ENCODE measurements at regions not wholly inside any gene's neighbourhood (a gene's known extent, or its start where the extent isn't known, plus 50 kb on each side); places are given as distances from the start of the nearest gene placed in this dataset.

DNA sequence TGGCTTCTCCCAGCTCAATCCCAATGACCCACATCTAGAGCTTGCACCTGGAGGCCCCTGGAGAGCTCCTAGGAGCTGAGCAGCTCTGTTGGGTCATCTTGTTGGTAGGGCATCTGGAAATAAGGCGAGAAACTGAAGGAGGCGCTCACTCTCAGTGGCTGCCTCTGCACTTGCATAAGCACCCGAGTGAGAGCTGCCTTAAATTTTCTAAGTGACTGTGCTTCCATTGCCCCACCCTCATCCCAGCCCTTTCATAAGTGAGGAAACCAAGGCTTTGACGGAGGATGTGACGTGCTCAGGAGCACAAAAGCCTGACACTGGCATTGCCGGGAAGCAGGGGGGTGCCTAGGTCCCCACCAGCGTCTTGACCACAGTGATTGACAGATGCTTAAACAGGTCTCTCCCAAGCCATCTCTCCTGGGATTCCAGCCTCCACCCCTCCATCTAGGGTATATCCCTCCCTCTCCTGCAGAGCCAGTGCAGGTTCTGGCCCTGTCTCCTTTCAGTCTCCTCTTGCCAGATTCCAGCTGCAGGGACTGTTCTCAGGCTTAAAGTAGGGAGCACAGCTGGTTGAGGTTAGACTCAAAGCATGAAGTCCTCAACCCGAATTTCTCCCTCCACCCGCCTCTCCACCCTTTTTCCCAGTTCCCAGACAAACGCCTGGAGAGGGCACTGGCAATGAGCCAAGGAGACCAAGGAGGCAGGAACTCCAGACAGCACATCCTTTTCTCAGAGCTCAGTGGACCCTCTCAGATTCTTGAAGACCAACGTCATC is 113.7 kb downstream of the IRX5 start:
- Mint-ChIP-seq H3K36me3 (no peaks in the 10 kb centered on the region), H3K27me3 (no peaks in the 10 kb centered on the region), H3K27ac (no peak overlapping the region), H3K4me3 (no peak overlapping the region), H3K9me3 (no peaks in the 10 kb centered on the region), H3K4me1 (no peaks in the 10 kb centered on the region)
- ATAC-seq, result no peak

DNA sequence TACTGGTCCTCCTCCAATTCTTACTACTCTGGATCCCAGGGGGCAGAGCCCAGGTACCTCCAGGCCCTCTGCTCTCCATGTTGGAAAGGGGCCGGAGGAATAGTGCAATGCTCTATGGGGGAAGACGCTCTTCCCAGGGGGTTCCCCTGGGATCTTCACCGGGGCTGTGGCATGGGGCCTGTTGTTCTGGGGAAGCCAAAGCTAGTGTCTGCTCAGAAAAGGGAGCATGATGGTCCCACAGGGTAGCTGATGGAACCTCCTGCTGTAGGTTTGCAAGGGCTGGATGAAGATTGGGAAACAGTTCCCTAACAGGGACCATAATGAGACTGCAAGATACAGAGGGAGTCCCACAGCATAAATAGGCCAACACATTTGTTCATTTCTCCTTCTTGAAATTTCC is 114.7 kb downstream of the IRX5 start:
- Mint-ChIP-seq H3K27me3 (no peaks in the 10 kb centered on the region), H3K9me3 (no peaks in the 10 kb centered on the region), H3K4me3 (no peak overlapping the region), H3K27ac (no peak overlapping the region), H3K4me1 (no peaks in the 10 kb centered on the region), H3K36me3 (no peaks in the 10 kb centered on the region)
- no peak for ATAC-seq

DNA sequence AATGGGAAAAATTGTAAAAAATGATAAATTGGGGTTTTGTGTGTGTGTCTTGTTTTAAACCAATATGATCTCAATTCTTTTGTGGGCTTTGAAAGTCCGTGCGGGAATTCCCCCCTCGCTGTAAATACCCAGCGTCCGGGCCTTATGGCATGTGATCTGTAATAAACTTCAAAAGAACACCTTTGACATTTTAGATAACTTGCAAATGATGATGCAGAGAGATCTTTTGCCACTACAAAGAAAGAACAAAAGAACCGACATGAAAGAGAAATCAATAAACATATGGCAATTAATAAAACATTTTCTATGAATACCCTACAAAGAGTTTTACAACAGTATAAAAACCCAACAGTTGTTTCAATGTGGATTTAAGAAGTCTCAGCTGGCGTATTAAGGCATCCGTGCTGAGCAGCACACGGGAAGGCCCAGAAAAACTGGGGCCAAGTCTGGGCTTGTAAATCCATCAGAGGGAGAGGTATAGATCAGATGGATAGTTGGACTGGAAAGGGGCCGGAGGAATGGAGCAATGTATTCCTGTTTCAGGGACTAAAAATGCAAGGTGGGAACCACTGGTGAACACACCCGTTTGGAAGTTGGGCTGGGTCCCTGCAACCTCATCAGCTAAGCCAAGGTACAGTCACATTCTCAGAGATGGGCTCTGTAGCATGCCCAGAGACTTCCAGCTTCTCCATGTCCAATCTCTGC is 115.2 kb downstream of the IRX5 start:
- Mint-ChIP-seq H3K4me1 (no peaks in the 10 kb centered on the region), H3K4me3 (no peak overlapping the region), H3K27ac (no peak overlapping the region), H3K27me3 (no peaks in the 10 kb centered on the region), H3K9me3 (no peaks in the 10 kb centered on the region), H3K36me3 (no peaks in the 10 kb centered on the region)
- no peak for ATAC-seq

DNA sequence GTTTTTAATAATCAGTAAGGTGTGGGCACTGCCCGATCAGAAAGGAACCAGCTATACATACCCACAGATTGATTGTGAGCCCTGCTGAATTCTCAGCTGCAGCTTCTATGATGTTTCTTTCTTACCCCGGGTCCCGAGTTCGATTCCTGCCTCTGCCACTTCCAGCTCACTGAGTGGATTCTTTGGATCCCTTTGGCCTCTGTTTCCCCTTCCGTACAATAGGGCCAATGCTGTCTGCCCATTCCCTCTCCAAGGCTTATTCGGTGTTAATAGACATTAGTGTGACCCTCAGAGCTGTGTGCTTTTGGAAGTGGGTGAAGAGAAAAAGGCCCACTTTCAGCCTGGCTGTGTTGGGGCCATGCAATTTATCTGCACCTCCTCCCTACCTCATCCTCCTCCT is 115.8 kb downstream of the IRX5 start:
- Mint-ChIP-seq H3K27me3 (no peaks in the 10 kb centered on the region), H3K36me3 (no peaks in the 10 kb centered on the region), H3K4me1 (no peaks in the 10 kb centered on the region), H3K9me3 (no peaks in the 10 kb centered on the region), H3K4me3 (no peak overlapping the region), H3K27ac (no peak overlapping the region)
- no peak for ATAC-seq

DNA sequence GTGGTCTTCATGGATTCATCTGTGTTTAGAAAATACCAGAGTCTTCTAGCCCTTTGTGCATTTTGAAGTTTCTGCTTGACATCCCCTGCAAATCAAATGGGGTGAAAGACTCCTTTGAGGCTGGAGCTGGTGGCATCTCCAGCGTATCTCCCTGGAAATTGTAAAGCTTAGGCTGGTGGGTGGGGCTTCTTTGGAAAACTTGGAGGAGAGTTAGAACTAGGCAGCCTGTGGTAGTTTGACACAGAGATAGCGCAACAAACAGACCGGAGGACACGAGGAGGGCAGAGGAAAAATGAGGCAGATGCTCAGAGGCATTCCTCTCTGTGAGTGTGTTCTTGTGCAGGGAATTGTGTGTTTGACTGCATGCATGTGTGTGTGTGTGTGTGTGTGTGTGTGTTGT is 116.3 kb downstream of the IRX5 start:
- no peaks in the 10 kb centered on the region for H3K27me3 Mint-ChIP-seq
- H3K9me3 Mint-ChIP-seq, result no peaks in the 10 kb centered on the region
- H3K4me3 Mint-ChIP-seq, result no peak overlapping the region
- no peaks in the 10 kb centered on the region for H3K36me3 Mint-ChIP-seq
- no peak for ATAC-seq
- no peaks in the 10 kb centered on the region for H3K4me1 Mint-ChIP-seq
- H3K27ac Mint-ChIP-seq, result no peak overlapping the region

DNA sequence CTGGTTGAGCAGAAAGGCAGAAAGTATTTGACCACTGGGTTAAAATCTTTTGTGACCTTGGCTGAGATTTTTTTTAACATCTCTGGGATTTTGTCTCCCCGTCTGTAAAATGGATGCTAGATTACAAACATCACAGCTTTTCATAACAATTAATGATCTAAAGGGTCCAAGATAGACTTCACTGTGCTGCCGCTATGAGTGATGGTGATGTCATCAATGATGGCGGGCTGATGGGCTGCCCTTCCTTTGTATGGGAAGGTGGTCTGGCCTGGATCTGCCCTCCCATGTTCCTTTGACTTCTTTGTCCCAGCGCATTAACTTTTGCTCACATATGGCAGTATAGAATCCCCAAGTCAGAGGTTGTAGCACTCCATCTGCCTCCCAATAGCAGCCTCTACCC is 116.7 kb downstream of the IRX5 start:
- Mint-ChIP-seq H3K4me3 (no peak overlapping the region), H3K9me3 (no peaks in the 10 kb centered on the region), H3K4me1 (no peaks in the 10 kb centered on the region), H3K27me3 (no peaks in the 10 kb centered on the region), H3K36me3 (no peaks in the 10 kb centered on the region), H3K27ac (no peak overlapping the region)
- no peak for ATAC-seq

DNA sequence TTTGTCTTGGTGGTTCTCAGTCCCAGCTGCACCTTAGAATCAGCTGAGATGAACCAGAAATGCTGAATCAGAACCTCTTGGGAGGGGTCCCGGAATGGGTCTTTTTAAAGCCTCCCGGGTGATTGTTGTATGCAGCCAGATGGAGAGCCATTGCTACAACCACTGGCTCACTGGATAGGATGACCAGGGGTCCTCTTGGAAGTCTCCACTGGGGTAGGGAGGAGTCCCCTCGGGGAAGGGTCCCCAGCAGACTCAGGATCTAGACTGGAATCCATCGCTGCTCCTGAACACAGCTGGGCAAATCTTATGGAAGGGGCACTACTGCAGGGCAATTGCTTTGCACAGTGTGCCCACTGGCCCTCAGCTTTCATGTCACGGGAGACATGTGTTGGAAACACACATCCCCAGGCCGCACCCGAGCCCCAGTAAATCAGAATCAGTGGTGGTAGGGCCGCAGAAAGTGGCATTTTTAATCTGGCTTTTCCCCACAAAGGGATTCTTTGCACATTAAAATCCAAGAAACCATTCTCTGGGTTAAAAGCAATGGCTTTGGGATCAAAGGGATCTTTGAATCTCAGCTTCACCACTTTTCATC is 117.3 kb downstream of the IRX5 start:
- H3K36me3 Mint-ChIP-seq, result no peaks in the 10 kb centered on the region
- H3K4me3 Mint-ChIP-seq, result no peak overlapping the region
- H3K27me3 Mint-ChIP-seq, result no peaks in the 10 kb centered on the region
- no peak for ATAC-seq
- H3K9me3 Mint-ChIP-seq, result no peaks in the 10 kb centered on the region
- no peaks in the 10 kb centered on the region for H3K4me1 Mint-ChIP-seq
- no peak overlapping the region for H3K27ac Mint-ChIP-seq

DNA sequence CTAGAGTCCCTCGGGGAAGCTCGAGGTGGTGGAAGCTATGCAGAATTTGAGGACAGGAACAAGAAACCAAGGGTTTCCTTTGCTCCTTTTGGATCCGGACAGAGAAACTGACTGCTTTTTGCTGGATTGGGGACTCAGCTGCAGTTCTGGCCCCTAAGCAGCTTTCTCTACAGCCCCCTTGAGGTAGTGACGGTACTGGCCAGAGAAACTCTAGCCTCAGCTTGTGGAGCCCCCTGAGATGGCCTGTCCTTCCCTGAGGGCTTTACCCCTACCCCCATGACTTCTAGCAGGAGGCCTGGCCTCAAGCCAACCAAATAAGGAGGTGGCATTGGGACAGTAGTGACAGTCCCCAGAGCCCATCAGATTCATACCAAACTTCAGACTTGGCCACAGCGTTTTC is 118.1 kb downstream of the IRX5 start:
- no peaks in the 10 kb centered on the region for H3K4me1 Mint-ChIP-seq
- H3K27me3 Mint-ChIP-seq, result no peaks in the 10 kb centered on the region
- H3K36me3 Mint-ChIP-seq, result no peaks in the 10 kb centered on the region
- H3K27ac Mint-ChIP-seq, result no peak overlapping the region
- ATAC-seq, result no peak
- no peak overlapping the region for H3K4me3 Mint-ChIP-seq
- no peaks in the 10 kb centered on the region for H3K9me3 Mint-ChIP-seq

DNA sequence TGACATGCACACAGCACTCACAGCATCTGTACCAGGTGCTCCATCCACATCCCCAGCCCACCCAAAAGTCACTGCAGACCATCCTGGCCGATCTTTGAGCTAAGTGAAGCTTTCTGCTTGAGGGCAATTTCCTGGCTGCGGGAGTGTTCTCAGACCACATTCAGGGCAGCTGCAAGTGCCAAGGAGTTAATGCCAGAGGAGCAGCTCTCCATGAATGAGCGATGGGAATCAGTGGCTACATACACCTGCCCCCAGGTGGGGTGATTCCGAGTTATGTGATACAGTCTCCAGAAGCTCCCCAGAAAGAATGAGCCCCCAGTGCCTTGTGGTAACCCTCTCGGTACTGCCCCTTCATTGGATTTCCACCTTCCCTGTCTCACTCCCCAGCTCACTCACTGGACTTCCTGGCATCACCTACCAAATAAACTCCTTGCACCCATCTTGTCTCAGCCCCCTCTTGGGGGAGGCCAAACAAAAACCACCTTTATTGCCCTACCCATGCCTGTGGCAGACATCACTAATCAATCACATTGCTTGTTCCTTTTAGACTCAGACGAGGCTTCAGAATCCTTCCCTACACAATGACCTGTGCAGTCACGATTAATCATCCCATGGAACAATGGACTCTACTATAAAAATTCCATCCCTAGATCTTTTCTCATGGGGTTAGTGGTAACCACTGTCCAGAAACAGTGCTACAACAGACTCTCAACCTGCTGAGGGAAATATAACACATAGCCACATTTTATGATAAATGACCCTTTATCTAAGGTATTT is 121.1 kb downstream of the IRX5 start:
- H3K4me1 Mint-ChIP-seq, result no peaks in the 10 kb centered on the region
- ATAC-seq, result no peak
- H3K27ac Mint-ChIP-seq, result no peak overlapping the region
- peaks cover 4% of the 10 kb centered on the region for H3K9me3 Mint-ChIP-seq
- no peak overlapping the region for H3K4me3 Mint-ChIP-seq
- peaks cover 11% of the 10 kb centered on the region for H3K27me3 Mint-ChIP-seq
- H3K36me3 Mint-ChIP-seq, result no peaks in the 10 kb centered on the region

DNA sequence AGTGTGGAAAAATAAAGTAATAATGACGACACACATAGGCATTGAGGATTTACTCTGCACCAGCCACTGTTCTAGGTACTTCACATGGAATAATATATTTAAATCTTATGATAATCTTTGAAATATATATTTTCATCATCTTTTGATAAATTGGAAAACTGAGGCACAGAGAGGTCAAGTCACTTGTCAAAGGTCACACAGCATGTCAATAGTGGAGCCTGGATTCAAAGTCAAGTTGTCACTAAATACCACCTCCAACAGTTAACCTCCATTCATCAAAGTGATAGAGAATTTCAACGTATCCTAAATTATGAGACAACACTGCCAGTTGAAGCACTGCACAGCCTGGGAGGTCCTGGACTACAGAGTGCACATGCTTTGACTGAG is 121.7 kb downstream of the IRX5 start:
- H3K4me3 Mint-ChIP-seq, result no peak overlapping the region
- no peak overlapping the region for H3K27ac Mint-ChIP-seq
- ATAC-seq, result no peak
- H3K27me3 Mint-ChIP-seq, result peaks cover 17% of the 10 kb centered on the region
- H3K4me1 Mint-ChIP-seq, result no peaks in the 10 kb centered on the region
- peaks cover 4% of the 10 kb centered on the region for H3K9me3 Mint-ChIP-seq
- H3K36me3 Mint-ChIP-seq, result no peaks in the 10 kb centered on the region

DNA sequence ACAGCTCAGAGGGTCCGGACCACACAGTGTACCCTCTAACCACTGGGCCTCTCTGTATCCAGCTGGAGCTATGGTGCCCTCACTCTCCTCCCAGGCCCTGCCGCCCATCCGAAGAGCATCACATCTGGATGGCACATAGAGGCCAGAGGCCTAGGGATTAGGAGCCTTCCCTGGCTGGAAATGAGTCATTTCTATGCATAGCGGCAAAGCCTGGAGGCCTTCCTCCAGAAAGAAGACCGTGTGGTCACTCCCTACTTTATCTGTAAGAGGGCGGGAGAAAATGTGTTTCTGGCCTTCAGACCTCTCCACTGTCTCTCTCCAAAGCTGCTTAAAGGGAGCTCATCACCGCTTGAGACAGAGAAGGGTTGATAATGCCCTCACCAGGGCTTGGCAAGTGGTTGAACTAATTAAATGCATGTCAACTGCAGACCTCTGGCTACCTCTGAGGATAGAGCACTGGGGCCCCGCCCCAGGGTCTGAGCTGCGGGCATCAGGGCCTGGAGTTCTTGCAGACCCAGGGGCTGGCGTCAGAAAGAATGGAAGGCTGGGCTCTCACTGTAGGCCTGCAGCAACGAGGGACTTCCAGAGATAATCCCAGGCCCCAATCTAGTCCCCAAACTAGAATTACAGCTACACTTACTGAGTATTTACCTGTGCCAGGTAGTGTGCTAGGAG is 122.2 kb downstream of the IRX5 start:
- Mint-ChIP-seq H3K4me3 (no peak overlapping the region), H3K27me3 (peaks cover 20% of the 10 kb centered on the region), H3K9me3 (peaks cover 4% of the 10 kb centered on the region), H3K27ac (no peak overlapping the region), H3K4me1 (no peaks in the 10 kb centered on the region), H3K36me3 (no peaks in the 10 kb centered on the region)
- ATAC-seq, result no peak

DNA sequence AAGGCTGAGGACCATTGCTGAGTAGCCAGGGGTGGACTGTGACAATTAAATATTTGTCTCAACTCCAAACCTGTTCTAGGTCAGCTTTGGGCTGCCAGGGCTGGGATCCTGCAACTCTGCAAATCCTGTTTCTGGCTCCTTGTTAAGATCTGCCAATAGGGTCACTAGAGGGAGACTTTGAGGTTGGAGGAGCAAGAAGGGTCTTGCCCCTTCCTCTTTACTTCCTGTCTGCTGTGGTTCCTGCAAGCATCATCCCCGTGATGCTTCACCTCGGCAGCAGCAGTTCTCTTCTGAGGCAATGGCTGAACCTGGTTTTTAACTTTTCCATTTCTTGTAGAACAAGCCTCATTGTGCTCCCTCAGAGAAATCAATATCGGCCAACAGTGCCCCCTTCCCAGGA is 124.6 kb downstream of the IRX5 start:
- Mint-ChIP-seq H3K4me3 (no peak overlapping the region), H3K27me3 (peaks cover 33% of the 10 kb centered on the region), H3K4me1 (no peaks in the 10 kb centered on the region), H3K27ac (no peak overlapping the region), H3K36me3 (no peaks in the 10 kb centered on the region), H3K9me3 (peaks cover 8% of the 10 kb centered on the region)
- ATAC-seq, result no peak

DNA sequence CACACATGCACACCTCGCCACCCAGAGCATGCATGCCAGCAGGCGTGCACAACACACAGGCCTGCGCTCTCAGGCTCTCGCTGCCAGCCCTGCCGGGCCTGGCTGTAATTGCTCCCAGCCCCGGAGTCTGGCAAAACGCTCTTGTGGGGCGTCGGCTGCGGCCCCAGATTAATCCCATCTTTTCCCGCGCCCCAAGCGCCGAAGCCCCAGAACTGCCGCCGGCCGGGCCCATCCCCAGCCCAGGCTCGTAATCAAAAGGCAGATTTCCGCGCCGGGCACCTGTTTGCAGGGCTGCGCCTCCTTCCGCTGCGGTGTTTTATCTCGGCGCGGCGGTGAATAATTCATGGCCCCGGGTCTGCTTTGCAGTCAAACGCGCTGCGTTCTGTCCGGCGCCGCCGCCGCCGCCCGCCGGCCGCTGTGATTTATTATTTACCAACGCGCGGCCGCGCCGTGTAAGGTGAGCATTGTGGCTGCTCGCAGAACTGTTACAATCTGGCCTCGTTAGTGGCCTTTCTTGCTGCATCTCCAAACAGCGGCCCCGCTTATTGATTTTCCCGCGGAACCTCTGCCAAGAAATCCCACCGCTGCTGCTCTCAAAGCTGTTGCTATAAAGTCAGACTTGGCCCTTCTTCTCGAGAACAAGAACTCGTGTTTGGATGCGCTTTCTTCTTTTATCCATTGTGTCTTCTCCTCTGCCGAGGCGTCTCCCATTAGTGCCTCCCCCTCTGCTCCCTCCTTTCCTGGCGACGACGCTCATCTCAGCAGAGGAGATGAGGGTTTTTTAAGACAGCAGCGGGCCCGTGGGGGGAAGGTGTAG is 126.1 kb downstream of the IRX5 start:
- H3K27me3 Mint-ChIP-seq, result peaks cover 33% of the 10 kb centered on the region
- H3K4me1 Mint-ChIP-seq, result no peaks in the 10 kb centered on the region
- H3K27ac Mint-ChIP-seq, result no peak overlapping the region
- no peak for ATAC-seq
- no peaks in the 10 kb centered on the region for H3K36me3 Mint-ChIP-seq
- H3K9me3 Mint-ChIP-seq, result peaks cover 8% of the 10 kb centered on the region
- no peak overlapping the region for H3K4me3 Mint-ChIP-seq

DNA sequence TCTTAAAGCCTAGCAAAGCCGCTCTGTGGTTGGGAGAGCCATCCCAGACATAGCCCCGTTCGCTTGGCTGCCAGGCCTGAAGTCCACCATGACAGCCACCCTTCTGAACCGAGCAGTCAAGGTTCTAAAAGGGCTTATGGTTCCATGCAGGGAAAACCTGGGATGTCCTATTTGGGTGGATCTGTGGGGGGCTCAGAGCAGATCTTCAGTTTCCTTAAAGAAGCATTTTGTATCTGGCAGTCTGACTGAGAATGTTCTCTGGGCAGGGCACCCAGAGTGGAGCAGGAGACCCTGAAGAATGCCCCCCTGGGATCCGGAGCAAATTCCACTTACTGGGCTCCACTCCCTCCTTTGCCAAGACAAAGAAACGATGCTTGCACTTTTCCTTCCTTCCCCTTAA is 127.2 kb downstream of the IRX5 start:
- Mint-ChIP-seq H3K4me1 (no peaks in the 10 kb centered on the region), H3K4me3 (no peak overlapping the region)
- no peak for ATAC-seq

More for the DNA sequence above, 127.2 kb downstream of the IRX5 start:
- no peaks in the 10 kb centered on the region for H3K36me3 Mint-ChIP-seq
- peaks cover 33% of the 10 kb centered on the region for H3K27me3 Mint-ChIP-seq
- no peak overlapping the region for H3K27ac Mint-ChIP-seq
- H3K9me3 Mint-ChIP-seq, result peaks cover 8% of the 10 kb centered on the region

Measured in stimulated activated memory B cell treated with anti-CD40 and anti-IgM and Interleukin-4, amounts not matched to agents 10 μg/mL and 1 μg/mL and 100 μg/mL, for 72 hours (primary cell).